H9 (cell line): ENCODE measurements at regions not wholly inside any gene's neighbourhood (a gene's known extent, or its start where the extent isn't known, plus 50 kb on each side); places are given as distances from the start of the nearest gene placed in this dataset.

Experiments used
- DNase-seq: peaks from one replicate; pipeline ENCODE4 v3.0.0-alpha.2; 2017
- H2AFZ ChIP-seq: one replicate; pipeline ENCODE4 v1.6.1; 2013; ENCODE audit warnings: mild to moderate bottlenecking, low read length, control low read depth, moderate library complexity
- H2AK5ac ChIP-seq: 2 replicates; pipeline ENCODE4 v1.6.1; 2013; ENCODE audit warnings: low read length, control low read depth, mixed read lengths; ENCODE audit not compliant: insufficient read length
- H2BK120ac ChIP-seq: one replicate; pipeline ENCODE4 v1.6.1; 2013; ENCODE audit warnings: low read depth, mild to moderate bottlenecking, low read length, control low read depth, inconsistent platforms; ENCODE audit not compliant: poor library complexity, severe bottlenecking
- H2BK12ac ChIP-seq: 2 replicates; pipeline ENCODE4 v1.6.1; 2013; ENCODE audit warnings: low read length, control low read depth, mixed read lengths, low read depth; ENCODE audit not compliant: insufficient read length
- H2BK15ac ChIP-seq: 2 replicates; pipeline ENCODE4 v1.6.1; 2013; ENCODE audit warnings: low read depth, low read length, control low read depth
- H2BK20ac ChIP-seq: one replicate; pipeline ENCODE4 v1.6.1; 2013; ENCODE audit warnings: low read depth, mild to moderate bottlenecking, low read length, control low read depth, inconsistent platforms; ENCODE audit not compliant: poor library complexity, severe bottlenecking
- H2BK5ac ChIP-seq: 2 replicates; pipeline ENCODE4 v1.6.1; 2013; ENCODE audit warnings: low read length, control low read depth, mixed read lengths; ENCODE audit not compliant: insufficient read length
- H3K14ac ChIP-seq: 2 replicates; pipeline ENCODE4 v1.6.1; 2013; ENCODE audit warnings: low read length, control low read depth; ENCODE audit not compliant: insufficient read depth
- H3K18ac ChIP-seq: 2 replicates; pipeline ENCODE4 v1.6.1; 2013; ENCODE audit warnings: low read depth, mild to moderate bottlenecking, mixed read lengths, low read length, control low read depth; ENCODE audit not compliant: insufficient read length
- H3K23ac ChIP-seq: 2 replicates; pipeline ENCODE4 v1.6.1; 2013; ENCODE audit warnings: low read length, control low read depth, mixed read lengths, low read depth; ENCODE audit not compliant: insufficient read length
- H3K23me2 ChIP-seq: 2 replicates; pipeline ENCODE4 v1.6.1; 2013; ENCODE audit warnings: low read depth, mild to moderate bottlenecking, mixed read lengths, low read length, control low read depth; ENCODE audit not compliant: insufficient read length, poor library complexity, severe bottlenecking
- H3K27ac ChIP-seq: 2 replicates; pipeline ENCODE4 v1.5.1; 2013; ENCODE audit warnings: low read length, control low read depth, mixed read lengths, low read depth; ENCODE audit not compliant: insufficient read length
- H3K27me3 ChIP-seq: 2 replicates; pipeline ENCODE4 v1.6.1; 2013; ENCODE audit warnings: low read length, control low read depth, inconsistent platforms; ENCODE audit not compliant: insufficient read depth
- H3K4ac ChIP-seq: 2 replicates; pipeline ENCODE4 v1.6.1; 2013; ENCODE audit warnings: low read depth, mild to moderate bottlenecking, control low read depth, inconsistent platforms, low read length, moderate library complexity
- H3K4me1 ChIP-seq: 2 replicates; pipeline ENCODE4 v1.6.1; 2013; ENCODE audit warnings: low read length, control low read depth, inconsistent platforms; ENCODE audit not compliant: insufficient read depth
- H3K4me2 ChIP-seq: 2 replicates; pipeline ENCODE4 v1.6.1; 2013; ENCODE audit warnings: low read length, control low read depth, mixed read lengths; ENCODE audit not compliant: insufficient read length, insufficient read depth
- H3K56ac ChIP-seq: 2 replicates; pipeline ENCODE4 v1.6.1; 2013; ENCODE audit warnings: low read depth, mild to moderate bottlenecking, mixed read lengths, low read length, control low read depth; ENCODE audit not compliant: insufficient read length
- H3K79me1 ChIP-seq: 2 replicates; pipeline ENCODE4 v1.6.1; 2013; ENCODE audit warnings: low read depth, mild to moderate bottlenecking, moderate library complexity, low read length, control low read depth, inconsistent platforms; ENCODE audit not compliant: insufficient read depth, poor library complexity, severe bottlenecking
- H3K79me2 ChIP-seq: 2 replicates; pipeline ENCODE4 v1.6.1; 2013; ENCODE audit warnings: low read length, control low read depth, inconsistent platforms; ENCODE audit not compliant: insufficient read depth
- H3K9ac ChIP-seq: 2 replicates; pipeline ENCODE4 v1.6.1; 2013; ENCODE audit warnings: low read length, control low read depth, mixed read lengths; ENCODE audit not compliant: insufficient read length; ENCODE audit errors: extremely low read depth
- H3K9me3 ChIP-seq: one replicate; pipeline ENCODE4 v1.6.1; 2013; ENCODE audit warnings: low read depth, low read length, inconsistent platforms; ENCODE audit not compliant: control insufficient read depth
- H3T11ph ChIP-seq: one replicate; pipeline ENCODE4 v1.6.1; 2013; ENCODE audit warnings: mild to moderate bottlenecking, low read length, control low read depth, inconsistent platforms
- H4K20me1 ChIP-seq: one replicate; pipeline ENCODE4 v1.6.1; 2013; ENCODE audit not compliant: control insufficient read depth, insufficient read length, insufficient read depth
- H4K5ac ChIP-seq: 2 replicates; pipeline ENCODE4 v1.6.1; 2013; ENCODE audit warnings: low read depth, mild to moderate bottlenecking, mixed read lengths, low read length, control low read depth; ENCODE audit not compliant: insufficient read length
- H4K8ac ChIP-seq: replicated peaks from 2 replicates; pipeline ENCODE4 v1.6.1; 2013; ENCODE audit warnings: low read length, control low read depth, mixed read lengths, low read depth; ENCODE audit not compliant: insufficient read length
- H4K91ac ChIP-seq: 2 replicates; pipeline ENCODE4 v1.6.1; 2013; ENCODE audit warnings: low read depth, mild to moderate bottlenecking, moderate library complexity, mixed read lengths, low read length, control low read depth; ENCODE audit not compliant: insufficient read length
- H3K27ac Mint-ChIP-seq, 3 experiments: 2 replicates in 2 of 3; 3 replicates in 1 of 3; pipeline ENCODE4 v1.8.0; 2020 to 2021; ENCODE audit warnings: mixed read lengths in 3 of 3, mild to moderate bottlenecking in 1 of 3, moderate library complexity in 1 of 3
- H3K27me3 Mint-ChIP-seq: 2 replicates; pipeline ENCODE4 v1.8.0; 2021; ENCODE audit warnings: low read depth, mild to moderate bottlenecking, moderate library complexity, mixed read lengths
- H3K36me3 Mint-ChIP-seq, 3 experiments: 2 replicates in 2 of 3; 3 replicates in 1 of 3; pipeline ENCODE4 v1.8.0; 2020 to 2021; ENCODE audit warnings: low read depth in 3 of 3, mixed read lengths in 3 of 3; ENCODE audit not compliant: insufficient read depth in 1 of 3
- H3K4me1 Mint-ChIP-seq, 2 experiments: 2 replicates each; pipeline ENCODE4 v1.8.0; 2020; ENCODE audit warnings: mixed read lengths in 2 of 2
- H3K4me3 Mint-ChIP-seq, 2 experiments: 2 replicates in 1 of 2; 3 replicates in 1 of 2; pipeline ENCODE4 v1.8.0; 2020 to 2021; ENCODE audit warnings: mild to moderate bottlenecking in 2 of 2, mixed read lengths in 2 of 2, moderate library complexity in 1 of 2
- H3K9me3 Mint-ChIP-seq, 2 experiments: 2 replicates in 1 of 2; 3 replicates in 1 of 2; pipeline ENCODE4 v1.8.0; 2020; ENCODE audit warnings: mild to moderate bottlenecking in 2 of 2, mixed read lengths in 2 of 2, moderate library complexity in 1 of 2
- WGBS: extraction: QIAGEN DNeasy Blood & Tissue Kit; methylation state at CpG from one replicate; pipeline ENCODE4 v1.1.7; 2013; ENCODE audit warnings: missing lambda C conversion rate, low lambda C conversion rate, mixed read lengths; ENCODE audit not compliant: insufficient read length; ENCODE audit errors: extremely low coverage; 5-methylcytosine and 5-hydroxymethylcytosine counted together
- TF ChIP-seq, protein P1 (sequence below): fragments of 200-600 bp; sonication (generic); conservative IDR thresholded peaks from 3 replicates; pipeline ENCODE4 v1.8.0; 2021; ENCODE audit warnings: antibody characterized with exemption, mild to moderate bottlenecking

DNA sequence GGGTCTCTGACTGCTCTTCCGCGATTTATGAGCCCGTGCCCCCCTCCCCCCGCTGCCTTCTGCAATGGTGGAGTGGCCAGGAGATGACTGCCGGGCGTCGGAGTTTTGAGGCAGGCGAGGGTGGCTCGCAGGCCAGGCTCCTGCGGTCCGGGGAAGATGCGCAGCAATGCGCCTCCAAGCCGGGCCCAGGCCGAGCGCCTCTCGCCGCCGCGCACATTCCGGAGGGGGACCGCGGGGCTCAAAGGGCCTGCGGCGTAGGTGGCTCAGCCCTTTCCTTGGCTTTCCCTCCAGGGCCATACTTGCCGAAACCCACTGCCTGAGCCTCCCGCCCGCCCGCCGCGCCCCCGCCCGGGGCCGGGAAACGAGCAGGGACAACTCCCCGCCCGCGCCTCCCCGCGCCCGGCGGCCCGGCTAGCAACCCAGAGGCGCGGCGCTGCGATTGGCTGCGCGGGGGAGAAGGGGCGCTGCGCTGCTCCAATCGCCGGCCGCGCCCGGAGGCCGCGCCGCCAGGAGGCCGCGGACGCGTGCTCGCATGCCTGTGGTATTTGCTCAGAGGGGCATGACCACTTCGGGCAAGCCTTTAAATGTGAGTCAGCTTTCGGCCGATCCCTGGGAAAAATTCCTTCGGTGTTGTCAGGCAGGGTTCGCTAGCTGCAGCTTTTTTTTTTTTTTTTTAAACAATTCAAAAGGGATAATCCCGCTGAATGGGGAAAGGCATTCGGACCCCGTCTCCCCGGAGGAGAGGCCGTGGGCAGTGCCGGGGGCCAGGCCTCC, 157.9 kb upstream of the PARP11 start:
- Histone ChIP-seq H3K27ac (no peak overlapping the region), H3K9ac (peak overlapping the region; percentile 6)
- peaks cover 46 to 65% of the 10 kb centered on the region in 2 experiments for H3K4me1 Mint-ChIP-seq

More for the DNA sequence above, 157.9 kb upstream of the PARP11 start:
- no peaks in the 10 kb centered on the region for H4K20me1 ChIP-seq
- peak overlapping the region; percentile 83 for H3K14ac ChIP-seq
- H3T11ph ChIP-seq = no peak overlapping the region
- H2AFZ ChIP-seq = no peak overlapping the region
- H3K27me3 ChIP-seq = no peaks in the 10 kb centered on the region
- TF ChIP-seq, protein P1, sequence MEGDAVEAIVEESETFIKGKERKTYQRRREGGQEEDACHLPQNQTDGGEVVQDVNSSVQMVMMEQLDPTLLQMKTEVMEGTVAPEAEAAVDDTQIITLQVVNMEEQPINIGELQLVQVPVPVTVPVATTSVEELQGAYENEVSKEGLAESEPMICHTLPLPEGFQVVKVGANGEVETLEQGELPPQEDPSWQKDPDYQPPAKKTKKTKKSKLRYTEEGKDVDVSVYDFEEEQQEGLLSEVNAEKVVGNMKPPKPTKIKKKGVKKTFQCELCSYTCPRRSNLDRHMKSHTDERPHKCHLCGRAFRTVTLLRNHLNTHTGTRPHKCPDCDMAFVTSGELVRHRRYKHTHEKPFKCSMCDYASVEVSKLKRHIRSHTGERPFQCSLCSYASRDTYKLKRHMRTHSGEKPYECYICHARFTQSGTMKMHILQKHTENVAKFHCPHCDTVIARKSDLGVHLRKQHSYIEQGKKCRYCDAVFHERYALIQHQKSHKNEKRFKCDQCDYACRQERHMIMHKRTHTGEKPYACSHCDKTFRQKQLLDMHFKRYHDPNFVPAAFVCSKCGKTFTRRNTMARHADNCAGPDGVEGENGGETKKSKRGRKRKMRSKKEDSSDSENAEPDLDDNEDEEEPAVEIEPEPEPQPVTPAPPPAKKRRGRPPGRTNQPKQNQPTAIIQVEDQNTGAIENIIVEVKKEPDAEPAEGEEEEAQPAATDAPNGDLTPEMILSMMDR = no peak
- peak overlapping the region; percentile 60 for H4K91ac ChIP-seq
- no peak overlapping the region for H2BK12ac ChIP-seq
- H3K56ac ChIP-seq = no peak overlapping the region
- peak; percentile 99 for DNase-seq
- no peak overlapping the region for H4K5ac ChIP-seq
- H3K23me2 ChIP-seq = no peaks in the 10 kb centered on the region
- peak overlapping the region; percentile 21 to 60; a peak in 3 of 5 replicates for H3K4me3 Mint-ChIP-seq
- H3K79me1 ChIP-seq = no peaks in the 10 kb centered on the region
- no peak overlapping the region for H2BK15ac ChIP-seq
- no CpG with 5 or more reads among the region's 75 CpGs for WGBS
- H4K8ac ChIP-seq = no peak overlapping the region
- no peak overlapping the region for H2BK5ac ChIP-seq
- H2BK120ac ChIP-seq = no peak overlapping the region
- H3K36me3 Mint-ChIP-seq = peaks cover 0 to 2% (median 0%) of the 10 kb centered on the region in 3 experiments; a peak in 3 of 7 replicates
- peaks cover 0 to 8% of the 10 kb centered on the region in 2 experiments; a peak in 2 of 5 replicates for H3K9me3 Mint-ChIP-seq
- peak overlapping the region; percentile 8 for H3K4me2 ChIP-seq
- H3K27me3 Mint-ChIP-seq = peaks cover 23% of the 10 kb centered on the region
- H3K18ac ChIP-seq = peak overlapping the region; percentile 60
- no peaks in the 10 kb centered on the region for H3K9me3 ChIP-seq
- no peak overlapping the region for H3K4ac ChIP-seq
- no peaks in the 10 kb centered on the region for H3K79me2 ChIP-seq
- no peak overlapping the region for H3K23ac ChIP-seq
- peak overlapping the region in 2 of 3 experiments; percentile 76 to 83; a peak in 5 of 7 replicates for H3K27ac Mint-ChIP-seq
- H2AK5ac ChIP-seq = no peak overlapping the region
- H3K4me1 ChIP-seq = peaks cover 8% of the 10 kb centered on the region
- no peak overlapping the region for H2BK20ac ChIP-seq
